ENCODE measurements at regions not wholly inside any gene's neighbourhood (a gene's known extent, or its start where the extent isn't known, plus 50 kb on each side); places are given as distances from the start of the nearest gene placed in this dataset.

DNA sequence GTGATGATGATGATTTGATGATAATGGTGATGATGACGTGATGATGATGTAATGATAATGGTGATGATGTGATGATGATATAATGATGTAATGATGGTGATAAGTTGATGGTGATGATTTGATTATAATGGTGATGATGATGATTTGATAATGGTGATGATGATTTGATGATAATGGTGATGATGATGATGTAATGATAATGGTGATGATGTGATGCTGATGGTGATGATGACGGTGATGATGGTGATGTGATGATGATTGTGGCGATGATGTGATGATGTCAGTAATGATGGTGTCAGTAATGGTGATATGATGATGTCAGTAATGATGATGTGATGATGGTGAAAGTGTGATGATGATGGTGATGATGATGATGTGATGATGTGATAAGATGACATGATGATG, 613.4 kb downstream of the AACS start:
- Histone ChIP-seq H3K27ac (ENCODE audit: insufficient read depth, low read depth, low read length) (no peak overlapping the region), H3K4me3 (replicated peaks in 1 of 3; ENCODE audit: insufficient read depth in 1 of 3, low read depth in 1 of 3, low read length in 3 of 3) (no peak overlapping the region), H3K9me1 (replicated peaks; ENCODE audit: control insufficient read depth, extremely low read depth, insufficient read depth, low read length) (no peaks in the 10 kb centered on the region), H3K9ac (replicated peaks; ENCODE audit: extremely low read depth, insufficient read depth, low read length) (no peak overlapping the region), H4K20me1 (replicated peaks; ENCODE audit: control insufficient read depth, extremely low read depth, insufficient read depth, low read length) (no peaks in the 10 kb centered on the region), H3K4me2 (ENCODE audit: insufficient read depth, low read length) (no peak overlapping the region), H3K27me3 (ENCODE audit: control insufficient read depth in 2 of 2, insufficient read depth in 2 of 2, low read length in 2 of 2) (no peaks in the 10 kb centered on the region), H3K9me3 (replicated peaks; ENCODE audit: control insufficient read depth, insufficient read depth, low read length) (peaks cover 8% of the 10 kb centered on the region), H3K79me2 (ENCODE audit: control insufficient read depth, insufficient read depth, low read length) (no peaks in the 10 kb centered on the region), H3K36me3 (ENCODE audit: control insufficient read depth in 2 of 2, extremely low read depth in 1 of 2, insufficient read depth in 2 of 2, low read length in 2 of 2) (no peaks in the 10 kb centered on the region), H2AFZ (ENCODE audit: low read depth, low read length) (no peak overlapping the region), H3K4me1 (ENCODE audit: control insufficient read depth, extremely low read depth, insufficient read depth, low read length) (no peaks in the 10 kb centered on the region)
- ChIA-PET POLR2A (no interaction called here), CTCF (no interaction called here)
- intact Hi-C loops (cut with micrococcal nuclease) (no loop called here), dilution Hi-C loops (cut with MboI; ENCODE audit: extremely low pct_ligation_motif_present, low sequenced_read_pairs) (no loop called here)
- no peak for DNase-seq (ENCODE audit: low read depth, low spot score)
- no peak for TF ChIP-seq POLR2AphosphoS5 (IDR thresholded peaks at IDR 0.05; ENCODE audit: insufficient read depth, low read depth, low read length)
- no peak for TF ChIP-seq GATA2 (IDR thresholded peaks at IDR 0.05; ENCODE audit: insufficient read depth, insufficient read length, low read depth, low read length)
- no peak for TF ChIP-seq MYC (IDR thresholded peaks at IDR 0.05; ENCODE audit: low read depth, low read length)
- TF ChIP-seq JUN (IDR thresholded peaks at IDR 0.05; ENCODE audit: borderline replicate concordance, insufficient read depth, insufficient read length, low read depth) = peak; percentile 32
- TF ChIP-seq, protein P1, sequence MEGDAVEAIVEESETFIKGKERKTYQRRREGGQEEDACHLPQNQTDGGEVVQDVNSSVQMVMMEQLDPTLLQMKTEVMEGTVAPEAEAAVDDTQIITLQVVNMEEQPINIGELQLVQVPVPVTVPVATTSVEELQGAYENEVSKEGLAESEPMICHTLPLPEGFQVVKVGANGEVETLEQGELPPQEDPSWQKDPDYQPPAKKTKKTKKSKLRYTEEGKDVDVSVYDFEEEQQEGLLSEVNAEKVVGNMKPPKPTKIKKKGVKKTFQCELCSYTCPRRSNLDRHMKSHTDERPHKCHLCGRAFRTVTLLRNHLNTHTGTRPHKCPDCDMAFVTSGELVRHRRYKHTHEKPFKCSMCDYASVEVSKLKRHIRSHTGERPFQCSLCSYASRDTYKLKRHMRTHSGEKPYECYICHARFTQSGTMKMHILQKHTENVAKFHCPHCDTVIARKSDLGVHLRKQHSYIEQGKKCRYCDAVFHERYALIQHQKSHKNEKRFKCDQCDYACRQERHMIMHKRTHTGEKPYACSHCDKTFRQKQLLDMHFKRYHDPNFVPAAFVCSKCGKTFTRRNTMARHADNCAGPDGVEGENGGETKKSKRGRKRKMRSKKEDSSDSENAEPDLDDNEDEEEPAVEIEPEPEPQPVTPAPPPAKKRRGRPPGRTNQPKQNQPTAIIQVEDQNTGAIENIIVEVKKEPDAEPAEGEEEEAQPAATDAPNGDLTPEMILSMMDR (IDR thresholded peaks at IDR 0.05; ENCODE audit: extremely low read depth in 1 of 2, insufficient read depth in 1 of 2, low read depth in 1 of 2, low read length in 2 of 2) = no peak
- TF ChIP-seq POLR2A (IDR thresholded peaks at IDR 0.05; ENCODE audit: low read depth, low read length) = no peak
- TF ChIP-seq, protein P2, sequence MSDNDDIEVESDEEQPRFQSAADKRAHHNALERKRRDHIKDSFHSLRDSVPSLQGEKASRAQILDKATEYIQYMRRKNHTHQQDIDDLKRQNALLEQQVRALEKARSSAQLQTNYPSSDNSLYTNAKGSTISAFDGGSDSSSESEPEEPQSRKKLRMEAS (IDR thresholded peaks at IDR 0.05; ENCODE audit: insufficient read depth, insufficient read length) = no peak
- no peak for TF ChIP-seq FOS (IDR thresholded peaks at IDR 0.05; ENCODE audit: borderline replicate concordance, insufficient read depth, low read length)
- no peak for TF ChIP-seq EZH2 (IDR thresholded peaks at IDR 0.05; ENCODE audit: borderline replicate concordance, low read depth, low read length, severe bottlenecking)
- no peak for FAIRE-seq
- no TSS peak for BruUV-seq (replicated peaks)

Measured in endothelial cell of umbilical vein (primary cell).